ENCODE measurements at regions not wholly inside any gene's neighbourhood (a gene's known extent, or its start where the extent isn't known, plus 50 kb on each side); places are given as distances from the start of the nearest gene placed in this dataset.

DNA sequence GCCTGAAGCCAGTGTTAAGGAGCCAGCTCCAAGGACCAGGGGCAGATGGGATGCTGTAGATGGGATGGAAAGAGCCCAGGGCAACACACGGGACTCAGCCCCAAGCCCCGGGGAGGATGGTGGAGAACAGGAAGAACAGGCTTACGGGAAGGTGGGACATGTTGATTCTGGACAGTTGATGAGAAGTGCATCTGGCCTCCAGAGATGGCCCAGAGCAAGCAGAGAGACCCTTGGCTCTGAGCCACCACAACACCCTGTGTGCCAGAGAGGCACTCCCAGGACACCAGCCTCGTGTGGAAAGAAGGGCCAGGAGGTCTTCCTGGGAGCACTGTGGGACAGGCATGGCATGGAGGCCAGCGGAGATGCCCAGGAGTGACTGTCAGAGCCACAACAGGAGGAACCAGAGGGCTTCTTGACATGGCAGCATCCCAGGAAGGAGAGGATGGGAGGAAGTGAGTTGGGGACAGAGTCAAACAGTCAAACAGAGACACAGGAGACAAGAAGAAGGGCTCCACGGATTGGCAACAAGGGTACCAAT is 156.3 kb upstream of the MVB12B start:
- TF ChIP-seq, protein P1, sequence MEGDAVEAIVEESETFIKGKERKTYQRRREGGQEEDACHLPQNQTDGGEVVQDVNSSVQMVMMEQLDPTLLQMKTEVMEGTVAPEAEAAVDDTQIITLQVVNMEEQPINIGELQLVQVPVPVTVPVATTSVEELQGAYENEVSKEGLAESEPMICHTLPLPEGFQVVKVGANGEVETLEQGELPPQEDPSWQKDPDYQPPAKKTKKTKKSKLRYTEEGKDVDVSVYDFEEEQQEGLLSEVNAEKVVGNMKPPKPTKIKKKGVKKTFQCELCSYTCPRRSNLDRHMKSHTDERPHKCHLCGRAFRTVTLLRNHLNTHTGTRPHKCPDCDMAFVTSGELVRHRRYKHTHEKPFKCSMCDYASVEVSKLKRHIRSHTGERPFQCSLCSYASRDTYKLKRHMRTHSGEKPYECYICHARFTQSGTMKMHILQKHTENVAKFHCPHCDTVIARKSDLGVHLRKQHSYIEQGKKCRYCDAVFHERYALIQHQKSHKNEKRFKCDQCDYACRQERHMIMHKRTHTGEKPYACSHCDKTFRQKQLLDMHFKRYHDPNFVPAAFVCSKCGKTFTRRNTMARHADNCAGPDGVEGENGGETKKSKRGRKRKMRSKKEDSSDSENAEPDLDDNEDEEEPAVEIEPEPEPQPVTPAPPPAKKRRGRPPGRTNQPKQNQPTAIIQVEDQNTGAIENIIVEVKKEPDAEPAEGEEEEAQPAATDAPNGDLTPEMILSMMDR (conservative IDR thresholded peaks at IDR 0.05; ENCODE audit: low read depth in 2 of 2) = no peak
- TF ChIP-seq EZH2 (IDR thresholded peaks at IDR 0.05; ENCODE audit: low read depth, unreplicated experiment) (no peak), POLR2AphosphoS5 (IDR thresholded peaks at IDR 0.05; ENCODE audit: low read depth) (no peak), EZH2phosphoT487 (IDR thresholded peaks at IDR 0.05; ENCODE audit: unreplicated experiment) (no peak), ZNF114 (CRISPR knock-in tag; IDR thresholded peaks at IDR 0.05) (no peak), CREB1 (CRISPR knock-in tag; IDR thresholded peaks at IDR 0.05; ENCODE audit: low read depth) (no peak)
- TF ChIP-seq, protein P2, sequence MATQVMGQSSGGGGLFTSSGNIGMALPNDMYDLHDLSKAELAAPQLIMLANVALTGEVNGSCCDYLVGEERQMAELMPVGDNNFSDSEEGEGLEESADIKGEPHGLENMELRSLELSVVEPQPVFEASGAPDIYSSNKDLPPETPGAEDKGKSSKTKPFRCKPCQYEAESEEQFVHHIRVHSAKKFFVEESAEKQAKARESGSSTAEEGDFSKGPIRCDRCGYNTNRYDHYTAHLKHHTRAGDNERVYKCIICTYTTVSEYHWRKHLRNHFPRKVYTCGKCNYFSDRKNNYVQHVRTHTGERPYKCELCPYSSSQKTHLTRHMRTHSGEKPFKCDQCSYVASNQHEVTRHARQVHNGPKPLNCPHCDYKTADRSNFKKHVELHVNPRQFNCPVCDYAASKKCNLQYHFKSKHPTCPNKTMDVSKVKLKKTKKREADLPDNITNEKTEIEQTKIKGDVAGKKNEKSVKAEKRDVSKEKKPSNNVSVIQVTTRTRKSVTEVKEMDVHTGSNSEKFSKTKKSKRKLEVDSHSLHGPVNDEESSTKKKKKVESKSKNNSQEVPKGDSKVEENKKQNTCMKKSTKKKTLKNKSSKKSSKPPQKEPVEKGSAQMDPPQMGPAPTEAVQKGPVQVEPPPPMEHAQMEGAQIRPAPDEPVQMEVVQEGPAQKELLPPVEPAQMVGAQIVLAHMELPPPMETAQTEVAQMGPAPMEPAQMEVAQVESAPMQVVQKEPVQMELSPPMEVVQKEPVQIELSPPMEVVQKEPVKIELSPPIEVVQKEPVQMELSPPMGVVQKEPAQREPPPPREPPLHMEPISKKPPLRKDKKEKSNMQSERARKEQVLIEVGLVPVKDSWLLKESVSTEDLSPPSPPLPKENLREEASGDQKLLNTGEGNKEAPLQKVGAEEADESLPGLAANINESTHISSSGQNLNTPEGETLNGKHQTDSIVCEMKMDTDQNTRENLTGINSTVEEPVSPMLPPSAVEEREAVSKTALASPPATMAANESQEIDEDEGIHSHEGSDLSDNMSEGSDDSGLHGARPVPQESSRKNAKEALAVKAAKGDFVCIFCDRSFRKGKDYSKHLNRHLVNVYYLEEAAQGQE (IDR thresholded peaks at IDR 0.05; ENCODE audit: unreplicated experiment) = no peak

All from GM23338 (cell line).